ENCODE measurements at regions not wholly inside any gene's neighbourhood (a gene's known extent, or its start where the extent isn't known, plus 50 kb on each side); places are given as distances from the start of the nearest gene placed in this dataset.

GRCh38 chr1:90795431-90795830 is 78.3 kb upstream of the BARHL2 start:
- Histone ChIP-seq H3K4me3 (no peak overlapping the region), H3K4me1 (no peaks in the 10 kb centered on the region), H3K9me3 (peaks cover 0 to under 1% of the 10 kb centered on the region in 2 donors), H3K36me3 (no peaks in the 10 kb centered on the region), H3K27ac (no peak overlapping the region), H3K27me3 (no peaks in the 10 kb centered on the region)
- DNase-seq (ENCODE audit: low spot score in 2 of 2) = no peak
- intact Hi-C loops (cut with DNase I) = no loop called here
- TF ChIP-seq CTCF (IDR thresholded peaks at IDR 0.05) = no peak

- H3K9me3 ChIP-seq = peaks cover 0 to 8% of the 10 kb centered on the region in 2 donors
- no peaks in the 10 kb centered on the region for H3K4me1 ChIP-seq
- H3K27me3 ChIP-seq = no peaks in the 10 kb centered on the region
- H3K4me3 ChIP-seq = no peak overlapping the region
- TF ChIP-seq CTCF (IDR thresholded peaks at IDR 0.05) = no peak
- DNase-seq (ENCODE audit: low spot score in 2 of 2) = no peak
- no peak overlapping the region for H3K27ac ChIP-seq
- no peaks in the 10 kb centered on the region for H3K36me3 ChIP-seq
- intact Hi-C loops (cut with DNase I) = no loop called here
Measured at GRCh38 chr1:90786709-90787108, 69.6 kb upstream of the BARHL2 start.

- H3K4me1 ChIP-seq = no peaks in the 10 kb centered on the region
- no peak overlapping the region for H3K27ac ChIP-seq
- H3K9me3 ChIP-seq = no peaks in the 10 kb centered on the region
- H3K27me3 ChIP-seq = no peaks in the 10 kb centered on the region
- no peaks in the 10 kb centered on the region for H3K36me3 ChIP-seq
- DNase-seq (ENCODE audit: low spot score in 2 of 2) = no peak
- no peak for TF ChIP-seq CTCF (IDR thresholded peaks at IDR 0.05)
- intact Hi-C loops (cut with DNase I) = no loop called here
- no peak overlapping the region for H3K4me3 ChIP-seq
Measured at GRCh38 chr1:90784186-90784847, 67.2 kb upstream of the BARHL2 start.

GRCh38 chr1:90783181-90783580 is 66.1 kb upstream of the BARHL2 start:
- Histone ChIP-seq H3K27me3 (no peaks in the 10 kb centered on the region), H3K4me1 (no peaks in the 10 kb centered on the region), H3K27ac (no peak overlapping the region), H3K9me3 (no peaks in the 10 kb centered on the region), H3K36me3 (no peaks in the 10 kb centered on the region), H3K4me3 (no peak overlapping the region)
- no peak for TF ChIP-seq CTCF (IDR thresholded peaks at IDR 0.05)
- intact Hi-C loops (cut with DNase I) = no loop called here
- DNase-seq (ENCODE audit: low spot score in 2 of 2) = no peak

- H3K27me3 ChIP-seq = no peaks in the 10 kb centered on the region
- intact Hi-C loops (cut with DNase I) = no loop called here
- H3K9me3 ChIP-seq = no peaks in the 10 kb centered on the region
- DNase-seq (ENCODE audit: low spot score in 2 of 2) = no peak
- no peaks in the 10 kb centered on the region for H3K36me3 ChIP-seq
- no peak overlapping the region for H3K27ac ChIP-seq
- no peaks in the 10 kb centered on the region for H3K4me1 ChIP-seq
- H3K4me3 ChIP-seq = no peak overlapping the region
- no peak for TF ChIP-seq CTCF (IDR thresholded peaks at IDR 0.05)
Measured at GRCh38 chr1:90782046-90782445, 64.9 kb upstream of the BARHL2 start.

- Histone ChIP-seq H3K9me3 (no peaks in the 10 kb centered on the region), H3K36me3 (no peaks in the 10 kb centered on the region), H3K27ac (no peak overlapping the region), H3K4me1 (no peaks in the 10 kb centered on the region), H3K27me3 (no peaks in the 10 kb centered on the region), H3K4me3 (no peak overlapping the region)
- TF ChIP-seq CTCF (IDR thresholded peaks at IDR 0.05) = no peak
- intact Hi-C loops (cut with DNase I) = no loop called here
- DNase-seq (ENCODE audit: low spot score in 2 of 2) = no peak
Measured at GRCh38 chr1:90781534-90781933, 64.4 kb upstream of the BARHL2 start.
